B cell (primary cell): ENCODE measurements at regions not wholly inside any gene's neighbourhood (a gene's known extent, or its start where the extent isn't known, plus 50 kb on each side); places are given as distances from the start of the nearest gene placed in this dataset.

Source experiments
- ATAC-seq: fragments of 200-7000 bp; cut with Tn5 transposase; one replicate; pipeline ENCODE4 v1.10.0; 2021; ENCODE audit warnings: low read depth, mild to moderate bottlenecking, moderate number of reproducible peaks, moderate library complexity
- CTCF ChIA-PET: fragments of 350-600 bp; sonication (Branson Sonifier 250); formaldehyde crosslinking; loops from one replicate; lab custom pipeline; 2021; ENCODE audit warnings: antibody characterized with exemption, inconsistent platforms; lab: Charles Lee
- POLR2A ChIA-PET: fragments of 350-600 bp; sonication (Branson Sonifier 250); formaldehyde crosslinking; loops from one replicate; lab custom pipeline; 2021; ENCODE audit warnings: antibody characterized with exemption; lab: Charles Lee
- DNase-seq: peaks from one replicate; pipeline ENCODE4 v3.0.0; 2013
- H2AFZ ChIP-seq: 2 replicates; pipeline ENCODE4 v1.6.1; 2012; ENCODE audit warnings: mild to moderate bottlenecking, low read depth, low read length; ENCODE audit not compliant: insufficient read depth, poor library complexity, severe bottlenecking
- H3K27ac ChIP-seq, 2 donors: 1 replicate in 1 of 2; 2 replicates in 1 of 2; pipeline ENCODE4 v1.5.1; 2012 to 2013; ENCODE audit warnings: low read length in 2 of 2, mild to moderate bottlenecking in 2 of 2, moderate library complexity in 1 of 2
- H3K27me3 ChIP-seq, 4 experiments: fragments of 200-600 bp in 1 of 4; sonication (generic) in 1 of 4; replicated peaks in 1 of 4; 1 replicate in 2 of 4; 2 replicates in 2 of 4; pipeline versions ENCODE4 v1.6.1 to v1.7.0; 2013 to 2016; ENCODE audit warnings: low read length in 3 of 4, mild to moderate bottlenecking in 2 of 4, mixed read lengths in 1 of 4, moderate library complexity in 1 of 4; ENCODE audit not compliant: insufficient read depth in 4 of 4, control insufficient read depth in 3 of 4; ENCODE audit errors: control extremely low read depth in 1 of 4
- H3K36me3 ChIP-seq, 2 experiments: replicated peaks in 1 of 2; 1 replicate in 1 of 2; 2 replicates in 1 of 2; pipeline versions ENCODE4 v1.6.1 to v1.7.1; 2013; ENCODE audit warnings: low read length in 1 of 2; ENCODE audit not compliant: insufficient read depth in 2 of 2, control insufficient read depth in 1 of 2; ENCODE audit errors: control extremely low read depth in 1 of 2, extremely low read depth in 1 of 2
- H3K4me1 ChIP-seq, 2 donors: fragments of 200-600 bp in 1 of 2; sonication (generic) in 1 of 2; 1 replicate in 1 of 2; 2 replicates in 1 of 2; pipeline versions ENCODE4 v1.5.1 to v1.6.1; 2013 to 2017; ENCODE audit warnings: low read length in 2 of 2; ENCODE audit not compliant: control insufficient read depth in 2 of 2, insufficient read depth in 2 of 2
- H3K4me2 ChIP-seq: replicated peaks from 2 replicates; pipeline ENCODE3; 2012; ENCODE audit warnings: mild to moderate bottlenecking, low read depth, low read length; ENCODE audit not compliant: poor library complexity, severe bottlenecking
- H3K4me3 ChIP-seq, 5 experiments: fragments of 200-600 bp in 1 of 5; sonication (generic) in 1 of 5; 1 replicate in 3 of 5; 2 replicates in 2 of 5; pipeline versions ENCODE4 v1.5.1 to v1.7.0; 2011 to 2016; ENCODE audit warnings: low read length in 4 of 5, mild to moderate bottlenecking in 4 of 5, low read depth in 2 of 5, control low read depth in 1 of 5, moderate library complexity in 1 of 5; ENCODE audit not compliant: insufficient read depth in 1 of 5; ENCODE audit errors: control extremely low read depth in 1 of 5, extremely low read depth in 1 of 5
- H3K79me2 ChIP-seq: fragments of 200-600 bp; sonication (generic); one replicate; pipeline ENCODE4 v1.6.0; 2016; ENCODE audit warnings: low read length; ENCODE audit not compliant: control insufficient read depth, insufficient read depth
- H3K9ac ChIP-seq: fragments of 200-600 bp; sonication (generic); 2 replicates; pipeline ENCODE4 v1.6.1; 2017; ENCODE audit warnings: mild to moderate bottlenecking, low read length, moderate library complexity
- H3K9me3 ChIP-seq, 3 donors: one replicate each; pipeline versions ENCODE4 v1.6.1 to v1.7.1; 2013; ENCODE audit warnings: low read length in 2 of 3; ENCODE audit not compliant: control insufficient read depth in 2 of 3, insufficient read depth in 1 of 3; ENCODE audit errors: control extremely low read depth in 1 of 3
- H4K20me1 ChIP-seq: 2 replicates; pipeline ENCODE4 v1.6.0; 2012; ENCODE audit warnings: mild to moderate bottlenecking, low read length; ENCODE audit not compliant: insufficient read depth, control insufficient read depth, poor library complexity, severe bottlenecking
- H3K27ac Mint-ChIP-seq: one replicate; pipeline ENCODE4 v1.8.0; 2021; ENCODE audit warnings: mixed read lengths
- H3K27me3 Mint-ChIP-seq: one replicate; pipeline ENCODE4 v1.8.0; 2021; ENCODE audit warnings: mixed read lengths
- H3K4me1 Mint-ChIP-seq: one replicate; pipeline ENCODE4 v1.8.0; 2021; ENCODE audit warnings: mixed read lengths
- H3K4me3 Mint-ChIP-seq: one replicate; pipeline ENCODE4 v1.8.0; 2021; ENCODE audit warnings: mixed read lengths
- H3K9me3 Mint-ChIP-seq: one replicate; pipeline ENCODE4 v1.8.0; 2022; ENCODE audit warnings: mixed read lengths; ENCODE audit not compliant: insufficient read depth
- CTCF ChIP-seq: fragments of 200-600 bp; IDR thresholded peaks from one replicate; pipeline ENCODE4 v1.8.0; 2022; ENCODE audit warnings: antibody characterized with exemption, mild to moderate bottlenecking
- EZH2 ChIP-seq: IDR thresholded peaks from 2 replicates; pipeline ENCODE4 v1.6.1; 2012; ENCODE audit warnings: borderline replicate concordance, low read depth, mild to moderate bottlenecking, moderate library complexity, low read length; ENCODE audit not compliant: insufficient read depth, poor library complexity, severe bottlenecking
- WGBS: methylation state at CpG from one replicate; pipeline ENCODE4 v1.1.5; 2013; ENCODE audit warnings: missing lambda C conversion rate; ENCODE audit not compliant: insufficient coverage; 5-methylcytosine and 5-hydroxymethylcytosine counted together
- intact Hi-C: fragments of 100-400 bp; cut with micrococcal nuclease; formaldehyde crosslinking; loops from one replicate; pipeline ENCODE4 v1.10.0; 2022

DNA sequence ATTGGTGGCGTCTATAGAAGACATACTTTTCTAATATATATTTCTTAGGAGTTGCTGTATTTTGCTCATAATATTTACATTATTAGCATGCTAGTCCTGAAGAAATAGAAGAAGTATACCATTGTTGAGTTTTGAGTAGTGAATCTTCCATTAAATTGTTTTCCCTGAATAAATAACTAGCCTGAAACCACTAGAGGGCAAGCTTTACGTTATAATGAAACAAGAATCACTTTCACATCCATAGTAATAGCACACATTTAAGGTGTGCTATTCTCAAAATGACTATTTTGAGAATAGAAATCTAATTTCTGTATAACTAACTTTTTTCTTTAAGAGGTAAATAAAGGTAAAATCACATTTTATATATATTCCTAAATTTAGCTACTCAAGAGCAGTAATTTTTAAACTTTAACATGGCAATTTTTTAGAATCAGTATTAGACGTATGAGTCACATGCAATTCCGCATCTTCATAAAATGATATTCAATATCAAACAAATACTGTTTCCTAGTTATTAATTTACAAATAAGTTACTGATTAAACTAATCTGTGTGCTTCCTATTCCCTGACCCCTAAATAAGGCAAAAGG, 213.2 kb upstream of the MANEA start:
- H3K4me3 Mint-ChIP-seq, result no peak overlapping the region
- H3K9me3 ChIP-seq, result no peaks in the 10 kb centered on the region
- H3K4me1 Mint-ChIP-seq, result no peaks in the 10 kb centered on the region
- intact Hi-C loops, result no loop called here
- no peak overlapping the region for H2AFZ ChIP-seq
- H3K9ac ChIP-seq, result no peak overlapping the region
- H3K9me3 Mint-ChIP-seq, result no peaks in the 10 kb centered on the region
- CTCF ChIA-PET, result no interaction called here
- no CpG with 5 or more reads among the region's 4 CpGs for WGBS
- H3K27me3 ChIP-seq, result no peaks in the 10 kb centered on the region
- H3K36me3 ChIP-seq, result no peaks in the 10 kb centered on the region
- H3K27me3 Mint-ChIP-seq, result no peaks in the 10 kb centered on the region
- DNase-seq (no peak), ATAC-seq (no peak)
- H3K27ac Mint-ChIP-seq, result no peak overlapping the region
- H3K4me3 ChIP-seq, result no peak overlapping the region
- H3K4me2 ChIP-seq, result no peak overlapping the region
- H3K4me1 ChIP-seq, result no peaks in the 10 kb centered on the region
- TF ChIP-seq CTCF (no peak), EZH2 (no peak)
- H3K27ac ChIP-seq, result no peak overlapping the region
- no peaks in the 10 kb centered on the region for H3K79me2 ChIP-seq
- POLR2A ChIA-PET, result no interaction called here
- H4K20me1 ChIP-seq, result no peaks in the 10 kb centered on the region

DNA sequence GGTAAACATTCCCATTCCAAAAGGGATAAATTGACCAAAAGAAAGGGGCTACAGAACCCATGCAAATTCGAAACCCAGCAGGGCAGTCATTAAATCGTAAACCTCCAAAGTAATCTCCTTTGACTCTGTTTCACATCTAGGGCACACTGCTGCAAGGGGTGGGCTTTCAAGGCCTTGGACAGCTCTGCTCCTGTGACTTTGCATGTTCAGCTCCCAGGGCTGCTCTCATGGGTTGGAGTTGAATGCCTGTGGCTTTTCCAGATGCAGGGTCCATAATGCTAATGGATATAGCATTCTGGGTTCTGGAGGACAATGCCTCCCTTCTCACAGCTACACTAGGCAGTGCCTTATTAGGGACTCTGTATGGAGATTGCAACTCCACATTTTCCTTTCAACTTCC, 211.9 kb upstream of the MANEA start:
- CTCF ChIA-PET, result no interaction called here
- no peak overlapping the region for H3K9ac ChIP-seq

More for the DNA sequence above, 211.9 kb upstream of the MANEA start:
- H3K4me1 Mint-ChIP-seq, result no peaks in the 10 kb centered on the region
- TF ChIP-seq CTCF, result no peak
- no peak for TF ChIP-seq EZH2
- Histone ChIP-seq H3K9me3 (no peaks in the 10 kb centered on the region), H4K20me1 (no peaks in the 10 kb centered on the region), H3K4me3 (no peak overlapping the region), H3K79me2 (no peaks in the 10 kb centered on the region), H3K4me2 (no peak overlapping the region), H2AFZ (no peak overlapping the region), H3K4me1 (no peaks in the 10 kb centered on the region), H3K36me3 (no peaks in the 10 kb centered on the region), H3K27me3 (no peaks in the 10 kb centered on the region), H3K27ac (no peak overlapping the region)
- no peak overlapping the region for H3K27ac Mint-ChIP-seq
- DNase-seq, result no peak
- intact Hi-C loops, result no loop called here
- POLR2A ChIA-PET, result no interaction called here
- H3K9me3 Mint-ChIP-seq, result no peaks in the 10 kb centered on the region
- H3K27me3 Mint-ChIP-seq, result no peaks in the 10 kb centered on the region
- no peak overlapping the region for H3K4me3 Mint-ChIP-seq
- WGBS, result 33% methylated on average over 1 of the region's 2 CpGs
- no peak for ATAC-seq
